ENCODE measurements at regions not wholly inside any gene's neighbourhood (a gene's known extent, or its start where the extent isn't known, plus 50 kb on each side); places are given as distances from the start of the nearest gene placed in this dataset.

GRCh38 chr1:14057640-14058039 lies 357.7 kb downstream of the PRDM2 start:
- Mint-ChIP-seq H3K27ac (no peak overlapping the region), H3K27me3 (peaks cover 22% of the 10 kb centered on the region), H3K9me3 (ENCODE audit: low read depth) (peaks cover 9% of the 10 kb centered on the region), H3K4me3 (ENCODE audit: low read depth) (no peak overlapping the region), H3K4me1 (ENCODE audit: low read depth) (peaks cover 4% of the 10 kb centered on the region), H3K36me3 (ENCODE audit: insufficient read depth) (no peaks in the 10 kb centered on the region)
- no peak for DNase-seq (ENCODE audit: low spot score, unreplicated experiment)
- TF ChIP-seq CTCF (IDR thresholded peaks at IDR 0.05; ENCODE audit: unreplicated experiment) = no peak

- Mint-ChIP-seq H3K27me3 (peaks cover 11% of the 10 kb centered on the region), H3K4me3 (ENCODE audit: low read depth) (no peak overlapping the region), H3K4me1 (ENCODE audit: low read depth) (peaks cover 5% of the 10 kb centered on the region), H3K36me3 (ENCODE audit: insufficient read depth) (no peaks in the 10 kb centered on the region), H3K9me3 (ENCODE audit: low read depth) (peaks cover 9% of the 10 kb centered on the region), H3K27ac (no peak overlapping the region)
- no peak for DNase-seq (ENCODE audit: low spot score, unreplicated experiment)
- TF ChIP-seq CTCF (IDR thresholded peaks at IDR 0.05; ENCODE audit: unreplicated experiment) = no peak
Observed at GRCh38 chr1:14061204-14061603, 361.2 kb downstream of the PRDM2 start.

- peaks cover 11% of the 10 kb centered on the region for H3K27me3 Mint-ChIP-seq
- DNase-seq (ENCODE audit: low spot score, unreplicated experiment) = no peak
- no peaks in the 10 kb centered on the region for H3K36me3 Mint-ChIP-seq (ENCODE audit: insufficient read depth)
- peaks cover 5% of the 10 kb centered on the region for H3K4me1 Mint-ChIP-seq (ENCODE audit: low read depth)
- no peak for TF ChIP-seq CTCF (IDR thresholded peaks at IDR 0.05; ENCODE audit: unreplicated experiment)
- no peak overlapping the region for H3K4me3 Mint-ChIP-seq (ENCODE audit: low read depth)
- H3K9me3 Mint-ChIP-seq (ENCODE audit: low read depth) = peaks cover 9% of the 10 kb centered on the region
- no peak overlapping the region for H3K27ac Mint-ChIP-seq
Observed at GRCh38 chr1:14061722-14062121, 361.7 kb downstream of the PRDM2 start.

DNA sequence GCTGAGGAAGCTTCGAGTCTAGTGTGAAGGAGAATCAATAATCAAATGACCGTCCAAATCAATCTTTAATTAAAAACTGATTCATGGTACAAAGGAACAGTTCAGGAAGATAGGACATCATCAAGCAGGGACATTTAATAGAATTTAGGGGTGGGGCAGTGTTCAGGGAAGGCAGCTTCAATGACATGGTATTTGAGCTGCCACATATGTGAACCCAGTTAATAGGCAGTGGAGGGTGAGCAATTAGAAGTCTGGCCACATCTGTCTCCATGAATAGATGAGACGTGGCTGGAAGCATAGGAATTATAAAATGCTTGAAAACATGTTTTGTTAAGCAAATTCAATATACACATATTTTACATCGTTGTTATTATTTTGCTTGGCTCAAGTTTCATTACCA lies 362.7 kb downstream of the PRDM2 start:
- no peak for DNase-seq (ENCODE audit: low spot score, unreplicated experiment)
- no peak overlapping the region for H3K27ac Mint-ChIP-seq
- H3K27me3 Mint-ChIP-seq = peaks cover 11% of the 10 kb centered on the region
- no peaks in the 10 kb centered on the region for H3K36me3 Mint-ChIP-seq (ENCODE audit: insufficient read depth)
- peaks cover 5% of the 10 kb centered on the region for H3K4me1 Mint-ChIP-seq (ENCODE audit: low read depth)
- no peak overlapping the region for H3K4me3 Mint-ChIP-seq (ENCODE audit: low read depth)
- H3K9me3 Mint-ChIP-seq (ENCODE audit: low read depth) = peaks cover 9% of the 10 kb centered on the region
- TF ChIP-seq CTCF (IDR thresholded peaks at IDR 0.05; ENCODE audit: unreplicated experiment) = no peak

DNA sequence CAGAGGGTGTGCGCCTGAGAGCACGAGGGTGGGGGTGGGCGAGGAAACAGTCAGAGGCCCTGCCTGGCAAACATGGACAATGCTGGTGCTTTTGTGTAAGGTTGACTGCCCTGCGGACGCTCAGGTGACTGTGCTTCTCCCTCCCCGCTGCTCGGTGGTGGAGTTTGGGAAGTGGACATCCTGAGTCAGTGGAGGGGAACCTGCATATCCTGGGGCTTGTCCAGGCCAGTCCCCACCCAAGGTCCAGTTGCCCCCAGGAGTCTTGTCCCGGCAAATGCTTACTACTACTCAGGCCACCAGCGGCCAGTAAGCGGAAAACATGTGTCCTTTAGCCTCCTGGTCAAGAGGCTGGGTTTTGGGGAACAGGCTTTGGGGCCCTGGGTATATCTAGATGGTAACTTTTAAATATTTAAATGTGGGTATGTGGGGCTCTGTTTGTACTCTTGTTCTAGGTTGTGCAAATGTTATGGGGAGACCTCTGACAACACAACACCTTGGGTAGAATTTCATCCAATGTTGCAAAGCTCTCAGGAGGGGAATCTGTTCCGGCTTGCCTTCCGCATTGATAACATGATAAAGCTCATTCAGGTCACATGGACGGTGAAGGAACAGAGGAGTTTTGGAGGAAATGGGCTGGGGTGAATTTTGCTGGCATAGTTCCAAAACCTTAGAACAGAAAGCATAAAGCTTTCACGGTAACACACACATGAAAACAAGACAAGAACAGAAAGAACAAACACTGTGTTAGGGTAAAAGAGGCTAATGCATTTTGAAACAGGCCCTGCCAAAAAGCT lies 364.9 kb downstream of the PRDM2 start:
- no peak overlapping the region for H3K27ac Mint-ChIP-seq
- no peak for TF ChIP-seq CTCF (IDR thresholded peaks at IDR 0.05; ENCODE audit: unreplicated experiment)
- peaks cover 5% of the 10 kb centered on the region for H3K4me1 Mint-ChIP-seq (ENCODE audit: low read depth)

More for the DNA sequence above, 364.9 kb downstream of the PRDM2 start:
- Mint-ChIP-seq H3K36me3 (ENCODE audit: insufficient read depth) (no peaks in the 10 kb centered on the region), H3K9me3 (ENCODE audit: low read depth) (no peaks in the 10 kb centered on the region), H3K4me3 (ENCODE audit: low read depth) (no peak overlapping the region), H3K27me3 (peaks cover 11% of the 10 kb centered on the region)
- DNase-seq (ENCODE audit: low spot score, unreplicated experiment) = no peak
